ENCODE measurements at regions not wholly inside any gene's neighbourhood (a gene's known extent, or its start where the extent isn't known, plus 50 kb on each side); places are given as distances from the start of the nearest gene placed in this dataset.

GRCh38 chr15:62558640-62559380 is 393.7 kb upstream of the C2CD4B start:
- no peak for DNase-seq

GRCh38 chr15:62559381-62559733 is 394.3 kb upstream of the C2CD4B start:
- DNase-seq = no peak

DNA sequence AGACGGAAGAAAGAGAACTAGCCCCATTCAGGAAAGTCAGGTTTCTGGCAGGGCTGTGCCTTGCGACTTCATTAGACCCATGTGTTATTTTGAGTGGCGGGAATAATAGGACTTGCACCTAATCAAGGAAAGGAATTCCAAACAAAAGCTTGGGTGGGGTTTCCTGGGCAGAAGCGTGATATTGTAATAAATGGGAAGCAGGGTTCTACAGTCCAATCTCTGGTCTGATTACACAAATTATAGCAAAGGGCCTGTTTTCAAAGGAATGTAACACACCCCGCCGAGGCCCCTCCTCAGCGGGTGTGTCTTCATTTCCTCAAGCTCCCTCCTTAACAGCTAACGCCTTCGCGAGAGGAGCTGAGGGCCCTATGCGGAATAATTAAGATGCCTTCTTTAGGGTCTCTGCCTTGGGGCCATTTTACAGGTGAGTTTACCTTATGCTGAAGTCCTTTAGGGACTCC is 396.0 kb upstream of the C2CD4B start:
- no peak for DNase-seq

GRCh38 chr15:62561571-62561970 is 396.5 kb upstream of the C2CD4B start:
- DNase-seq = no peak

- DNase-seq = no peak
Measured at GRCh38 chr15:62564886-62565633, 400.0 kb upstream of the C2CD4B start.

GRCh38 chr15:62565634-62566026 is 400.5 kb upstream of the C2CD4B start:
- DNase-seq = no peak

GRCh38 chr15:62566248-62566647 is 401.2 kb upstream of the C2CD4B start:
- DNase-seq = no peak

DNA sequence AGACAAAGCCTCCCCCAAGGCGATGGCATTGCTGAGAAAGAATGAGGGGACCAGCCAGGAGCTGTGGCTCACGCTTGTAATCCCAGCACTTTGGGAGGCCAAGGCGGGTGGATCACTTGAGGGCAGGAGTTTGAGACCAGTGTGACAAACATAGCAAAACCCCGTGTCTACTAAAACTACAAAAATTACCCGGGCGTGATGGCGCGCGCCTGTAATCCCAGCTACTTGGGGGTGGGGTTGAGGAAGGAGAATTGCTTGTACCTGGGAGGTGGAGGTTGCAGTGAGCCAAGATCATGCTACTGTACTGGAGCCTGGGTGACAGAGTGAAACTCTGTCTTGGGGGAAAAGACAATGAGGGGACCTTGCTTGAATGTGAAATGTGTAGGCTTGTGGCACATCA is 402.4 kb upstream of the C2CD4B start:
- no peak for DNase-seq

DNA sequence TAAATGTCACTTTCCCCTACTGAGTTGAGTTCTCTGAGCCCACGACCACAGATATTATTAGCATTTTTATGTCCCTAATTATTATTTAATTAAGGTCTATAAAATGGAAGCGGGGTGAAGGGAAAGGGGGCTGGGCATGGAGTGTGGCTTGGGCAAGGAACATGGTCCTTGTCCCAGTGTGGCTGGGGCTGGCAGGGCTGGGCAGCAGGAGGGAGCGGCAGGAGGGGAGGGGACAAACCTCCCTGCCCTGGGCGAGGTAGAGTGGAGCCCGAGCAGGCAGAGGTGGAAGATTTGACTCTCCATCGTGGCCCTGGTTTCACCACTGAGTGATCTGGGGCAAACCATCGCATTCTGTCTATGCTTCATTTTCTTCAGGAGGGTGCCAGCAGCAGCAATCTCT is 402.9 kb upstream of the C2CD4B start:
- no peak for DNase-seq

DNA sequence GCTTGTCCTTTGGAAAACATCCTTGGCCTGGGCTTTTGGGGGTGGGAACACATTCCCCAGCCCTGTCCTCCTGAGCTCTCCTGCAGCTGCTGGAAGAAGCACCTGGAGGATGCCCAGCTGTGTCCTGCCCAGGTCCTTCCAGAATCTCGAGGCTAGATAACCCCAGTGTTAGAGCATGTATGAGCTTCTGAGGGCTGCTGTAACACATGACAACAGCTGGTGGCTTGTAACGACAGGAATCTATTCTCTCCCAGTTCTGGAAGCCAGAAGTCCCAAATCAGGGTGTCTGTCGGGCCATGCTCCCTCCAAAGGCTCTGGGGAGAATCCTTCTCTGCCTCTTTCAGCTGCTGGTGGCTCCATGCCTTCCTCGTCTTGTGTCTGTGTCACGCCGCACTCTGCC is 403.6 kb upstream of the C2CD4B start:
- DNase-seq = no peak

DNA sequence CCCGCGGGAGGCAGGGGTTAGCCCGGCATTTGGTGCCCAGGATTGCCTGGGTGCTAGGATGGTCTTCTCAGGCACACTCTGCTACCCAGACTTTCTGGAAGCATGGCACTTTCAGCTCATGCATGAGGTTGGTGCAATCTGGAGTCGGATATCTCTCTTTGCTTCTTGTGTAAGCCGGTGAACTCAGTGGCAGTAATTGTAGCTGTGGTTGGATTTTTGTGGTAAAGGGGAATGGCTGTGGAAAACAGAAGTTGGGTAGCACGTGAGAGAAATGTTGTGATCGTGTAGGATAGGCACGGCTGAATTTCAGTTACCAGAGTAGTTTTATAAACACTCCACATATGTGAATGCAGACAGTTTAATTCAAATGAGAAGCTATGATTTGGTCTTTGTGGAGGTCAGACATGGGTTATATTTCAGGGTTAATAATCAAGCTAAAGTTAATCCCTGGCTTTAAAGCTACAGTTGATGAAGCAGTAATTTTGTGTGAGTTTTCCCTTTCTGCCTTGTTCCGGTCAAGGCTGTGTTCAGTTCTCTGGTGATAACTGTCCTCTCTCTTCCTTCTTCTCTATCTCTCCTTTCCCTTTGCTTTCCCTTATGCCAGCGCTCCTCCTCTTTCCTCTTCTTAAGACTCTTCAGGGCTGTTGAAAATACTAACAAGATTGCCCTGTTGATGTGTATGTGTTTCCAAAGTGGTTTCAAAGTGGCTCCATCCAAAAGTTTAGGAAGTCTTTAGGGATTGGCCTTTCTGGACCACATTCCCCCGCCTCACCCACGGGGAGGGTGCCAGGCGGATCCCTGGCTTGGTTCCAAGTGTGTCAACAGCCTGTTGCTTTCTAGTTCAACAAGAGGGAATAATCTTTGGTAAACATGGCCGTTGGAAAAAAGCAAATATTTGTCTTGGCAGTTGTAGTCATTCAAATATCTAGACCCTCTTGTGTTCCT is 404.6 kb upstream of the C2CD4B start:
- DNase-seq = no peak

- DNase-seq = no peak
Measured at GRCh38 chr15:62570405-62570783, 405.3 kb upstream of the C2CD4B start.

DNA sequence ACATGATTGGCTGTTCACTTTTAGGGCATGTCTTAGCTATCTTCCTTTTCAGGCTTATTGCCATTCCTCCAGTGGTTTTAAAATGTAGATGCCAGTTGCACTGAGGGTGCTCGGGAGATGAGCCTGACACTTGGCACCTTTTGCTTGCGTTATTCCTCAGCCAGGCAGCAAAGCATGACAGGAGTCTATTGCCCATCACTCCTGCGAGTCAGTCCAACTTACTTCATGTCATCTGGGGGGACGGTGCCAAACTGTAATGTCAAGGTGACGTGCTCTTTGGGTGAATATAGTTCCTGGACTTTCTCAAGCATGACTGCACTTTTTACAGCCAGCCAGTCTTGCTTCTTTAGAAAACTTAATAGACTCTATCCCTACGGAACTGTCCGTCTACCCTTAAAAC is 406.0 kb upstream of the C2CD4B start:
- no peak for DNase-seq

GRCh38 chr15:62572797-62573196 is 407.7 kb upstream of the C2CD4B start:
- DNase-seq = no peak

DNA sequence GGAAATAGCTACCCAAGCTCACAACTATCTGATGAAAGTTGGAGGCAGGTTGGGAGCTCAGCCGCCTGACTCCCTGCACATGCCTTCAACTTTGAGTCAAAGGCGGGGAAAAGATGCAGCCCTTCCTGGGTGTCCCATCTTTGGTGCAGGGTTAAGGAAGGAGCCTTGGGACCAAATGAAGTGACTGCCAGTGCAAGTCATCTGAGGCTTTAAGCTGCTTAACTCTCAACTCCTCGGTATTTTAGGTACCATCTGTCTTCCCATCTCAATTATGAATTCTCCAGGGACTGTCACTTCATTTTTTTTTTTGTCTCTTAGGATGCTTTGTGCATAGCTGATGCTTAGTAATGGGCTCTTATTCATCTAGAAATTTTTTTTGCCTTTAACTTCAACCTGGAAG is 408.8 kb upstream of the C2CD4B start:
- DNase-seq = no peak

GRCh38 chr15:62578546-62578945 is 413.5 kb upstream of the C2CD4B start:
- DNase-seq = no peak

- no peak for DNase-seq
Measured at GRCh38 chr15:62578960-62579359, 413.9 kb upstream of the C2CD4B start.

DNA sequence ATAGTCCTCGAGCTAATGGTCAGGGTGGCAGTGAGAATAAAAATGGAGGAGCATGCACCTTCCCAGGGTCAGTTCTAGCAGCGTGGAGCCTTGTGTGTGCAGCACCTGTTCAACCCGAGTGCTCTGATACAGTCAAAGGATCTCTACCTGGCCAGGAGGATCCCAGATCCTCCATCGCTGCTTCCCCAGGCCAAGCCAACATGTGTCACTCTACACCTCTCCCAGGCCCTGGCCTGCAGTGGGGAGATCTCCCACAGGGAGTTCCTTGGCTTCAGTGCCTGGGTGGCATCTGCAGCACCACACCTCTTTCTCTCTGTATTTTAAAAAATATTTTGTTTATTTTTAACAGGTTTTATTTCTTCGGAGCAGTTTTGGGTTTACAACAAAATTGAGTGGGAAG is 414.8 kb upstream of the C2CD4B start:
- no peak for DNase-seq

DNA sequence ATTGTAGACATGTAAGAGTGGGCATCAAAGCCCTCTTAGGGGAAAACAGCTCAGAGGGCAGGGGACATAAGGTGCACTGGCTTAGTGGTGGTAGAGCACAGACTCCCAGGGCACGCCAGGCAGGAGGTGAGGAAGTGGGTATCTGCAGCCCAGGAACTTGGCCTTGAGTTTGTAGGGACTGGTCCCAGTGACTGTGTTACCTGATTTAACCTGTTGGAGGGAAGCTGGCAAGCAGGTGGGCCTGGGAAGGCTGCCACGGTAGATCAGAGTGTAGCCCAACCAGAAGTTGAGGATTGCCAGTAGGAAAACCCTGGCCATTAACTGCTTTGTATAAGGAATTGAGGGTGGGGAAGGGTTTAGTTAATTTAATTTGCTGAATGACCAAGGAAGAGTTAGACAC is 417.5 kb upstream of the C2CD4B start:
- DNase-seq = no peak

DNA sequence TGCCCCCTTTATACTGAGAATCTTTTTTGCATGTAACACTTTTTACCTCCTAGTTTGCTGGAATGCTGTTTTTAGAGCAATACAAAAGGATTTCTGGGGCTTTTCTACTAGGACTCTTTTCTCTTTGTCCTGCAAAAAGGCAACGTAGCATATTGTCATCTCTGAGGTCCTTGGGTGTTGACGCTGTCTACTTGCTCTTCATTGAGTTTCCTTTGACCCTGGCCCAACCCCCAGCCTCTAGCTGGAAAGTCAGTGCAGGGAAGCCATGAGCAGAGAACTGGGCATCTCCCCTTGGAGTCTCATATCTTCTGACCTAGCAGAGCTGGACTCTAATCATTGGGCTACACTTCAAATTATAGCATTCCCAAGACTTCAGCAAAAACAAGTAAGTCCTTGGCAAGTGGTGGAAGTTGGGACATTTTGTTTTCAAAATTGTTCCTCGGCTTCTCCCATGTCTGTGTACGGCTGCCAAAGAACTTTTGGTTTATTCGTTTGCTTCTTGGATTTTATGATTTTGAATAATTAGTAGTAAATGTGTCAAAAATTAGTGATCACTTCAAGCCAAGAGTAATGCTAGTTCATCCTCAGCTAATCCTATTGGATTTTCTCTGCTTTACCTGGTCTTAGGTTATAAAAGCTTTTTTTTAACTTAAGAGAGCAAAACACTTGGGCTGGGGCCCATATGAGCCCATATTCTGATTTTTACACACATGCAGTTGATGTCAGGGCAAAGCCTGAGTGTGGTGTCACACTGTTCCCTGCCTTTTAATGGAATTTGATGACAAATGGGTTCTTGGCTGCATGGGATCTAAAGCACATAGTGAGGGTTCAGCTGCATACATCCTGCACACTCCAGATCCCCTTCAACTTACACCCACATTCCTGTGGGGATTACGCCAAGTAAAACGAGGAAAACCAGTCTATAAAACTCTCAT is 419.5 kb upstream of the C2CD4B start:
- DNase-seq = no peak

DNA sequence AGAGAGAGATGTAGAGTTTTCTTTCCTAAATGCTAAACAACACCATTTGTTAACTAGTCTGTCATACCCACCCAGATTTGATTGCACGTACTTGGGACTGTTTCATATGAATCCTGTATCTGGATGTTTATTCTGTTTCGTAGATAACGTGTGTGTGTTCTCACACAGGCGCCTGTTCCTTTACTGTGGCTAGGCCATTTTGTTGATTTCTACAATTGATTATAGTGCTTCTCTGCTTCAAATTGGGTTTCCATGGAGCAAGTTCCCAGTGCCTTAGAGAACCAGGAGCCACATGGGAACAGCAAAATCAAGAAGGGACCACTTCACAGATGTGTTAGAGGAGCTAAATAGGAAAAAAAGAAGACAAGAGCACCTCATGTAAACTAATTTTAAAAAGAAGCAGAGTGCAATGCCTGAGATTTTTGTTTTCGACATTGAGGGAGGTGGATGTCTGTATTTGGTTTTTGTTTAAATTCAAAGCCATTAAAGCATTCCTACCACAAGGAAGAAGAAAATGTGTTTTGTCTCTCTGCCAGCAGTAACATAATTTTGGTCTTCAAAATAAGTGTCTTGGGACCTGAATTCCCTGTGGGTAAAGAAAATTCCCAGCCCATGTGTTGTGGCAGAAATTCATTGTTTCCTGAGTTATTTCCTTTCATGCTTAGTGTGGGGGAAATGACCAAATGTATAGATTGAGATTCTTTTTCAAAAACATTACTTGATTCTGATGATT is 424.0 kb upstream of the C2CD4B start:
- no peak for DNase-seq

Measured in CD4-positive, alpha-beta T cell treated with Interleukin-10 for 1 hour (primary cell).